HEK293 (cell line): ENCODE measurements at regions not wholly inside any gene's neighbourhood (a gene's known extent, or its start where the extent isn't known, plus 50 kb on each side); places are given as distances from the start of the nearest gene placed in this dataset.

Experiments used
- CTCF ChIP-seq: fragments of 450-650 bp; formaldehyde crosslinking; IDR thresholded peaks from 2 replicates; pipeline ENCODE4 v1.5.1; 2016; ENCODE audit warnings: missing biosample characterization, missing genetic modification characterization
- TRIM28 ChIP-seq: IDR thresholded peaks from 2 replicates; pipeline ENCODE4 v1.6.1; 2011; ENCODE audit warnings: low read length, control low read depth, borderline replicate concordance
- ZNF747 ChIP-seq: fragments of 450-650 bp; formaldehyde crosslinking; IDR thresholded peaks from 2 replicates; pipeline ENCODE4 v1.5.1; 2016; ENCODE audit warnings: missing biosample characterization, missing genetic modification characterization
- ZSCAN18 ChIP-seq: fragments of 450-650 bp; formaldehyde crosslinking; IDR thresholded peaks from 2 replicates; pipeline ENCODE4 v1.5.1; 2016; ENCODE audit warnings: missing biosample characterization, missing genetic modification characterization

- no peak for TF ChIP-seq ZNF747
- no peak for TF ChIP-seq CTCF (tag by site-specific recombination)
- no peak for TF ChIP-seq ZSCAN18 (tag by site-specific recombination)
- TF ChIP-seq TRIM28: no peak
Measured at GRCh38 chr1:93740157-93740556, 58.5 kb upstream of the BCAR3 start.
